CD4-positive, alpha-beta T cell treated with Interferon alpha-2 for 1 hour (primary cell): ENCODE measurements at regions not wholly inside any gene's neighbourhood (a gene's known extent, or its start where the extent isn't known, plus 50 kb on each side); places are given as distances from the start of the nearest gene placed in this dataset.
"Not testable (repeated sequence)": the region's sequence is repeated elsewhere in the genome, so short reads cannot be mapped to it uniquely, and the experiment has no call there.

Experiments
- DNase-seq, 2 donors: peaks; one replicate each; pipeline ENCODE4 v3.0.0-alpha.2; 2020 to 2022

- DNase-seq, result no peak
These were observed 131.8 kb upstream of the TRIM24 start for GRCh38 chr7:138328215-138328614.

GRCh38 chr7:138332850-138333249 lies 127.2 kb upstream of the TRIM24 start:
- not testable (repeated sequence) for DNase-seq

- DNase-seq, result no peak
These were observed 121.7 kb upstream of the TRIM24 start for GRCh38 chr7:138338361-138338760.

- DNase-seq, result not testable (repeated sequence)
These were observed 120.8 kb upstream of the TRIM24 start for GRCh38 chr7:138339229-138339628.

- DNase-seq, result no peak
These were observed 117.1 kb upstream of the TRIM24 start for GRCh38 chr7:138342990-138343389.

GRCh38 chr7:138345567-138345966 lies 114.5 kb upstream of the TRIM24 start:
- no peak for DNase-seq

- DNase-seq, result no peak
These were observed 113.1 kb upstream of the TRIM24 start for GRCh38 chr7:138346975-138347374.

GRCh38 chr7:138349841-138350700 lies 110.0 kb upstream of the TRIM24 start:
- no peak for DNase-seq

- DNase-seq, result no peak
These were observed 109.2 kb upstream of the TRIM24 start for GRCh38 chr7:138350701-138351357.

GRCh38 chr7:138352570-138353461 lies 107.2 kb upstream of the TRIM24 start:
- no peak for DNase-seq

GRCh38 chr7:138354066-138354465 lies 106.0 kb upstream of the TRIM24 start:
- no peak for DNase-seq

- DNase-seq, result no peak
These were observed 104.8 kb upstream of the TRIM24 start for GRCh38 chr7:138355254-138355653.

GRCh38 chr7:138358850-138359341 lies 101.2 kb upstream of the TRIM24 start:
- DNase-seq, result no peak

GRCh38 chr7:138359870-138360559 lies 100.0 kb upstream of the TRIM24 start:
- no peak for DNase-seq

GRCh38 chr7:138363721-138364120 lies 96.3 kb upstream of the TRIM24 start:
- no peak for DNase-seq

GRCh38 chr7:138366137-138366536 lies 93.9 kb upstream of the TRIM24 start:
- DNase-seq, result not testable (repeated sequence)

- DNase-seq, result not testable (repeated sequence)
These were observed 93.4 kb upstream of the TRIM24 start for GRCh38 chr7:138366676-138367075.

- no peak for DNase-seq
These were observed 90.3 kb upstream of the TRIM24 start for GRCh38 chr7:138369797-138370196.

- DNase-seq, result no peak
These were observed 89.1 kb upstream of the TRIM24 start for GRCh38 chr7:138370956-138371355.

- DNase-seq, result no peak
These were observed 85.9 kb upstream of the TRIM24 start for GRCh38 chr7:138374119-138374693.

GRCh38 chr7:138377306-138377705 lies 82.8 kb upstream of the TRIM24 start:
- no peak for DNase-seq
